Sigmoid colon (tissue), 4 donors: ENCODE measurements at regions not wholly inside any gene's neighbourhood (a gene's known extent, or its start where the extent isn't known, plus 50 kb on each side); places are given as distances from the start of the nearest gene placed in this dataset.

Experiments used
- CTCF ChIP-seq, 4 experiments: fragments of 450-650 bp in 3 of 4; fragments of 200-600 bp in 1 of 4; IDR thresholded peaks; one replicate each; pipeline ENCODE4 v1.5.1; 2016 to 2019; ENCODE audit warnings: antibody characterized with exemption in 4 of 4, mild to moderate bottlenecking in 3 of 4, moderate library complexity in 2 of 4
- EP300 ChIP-seq, 4 donors: sonication (generic); formaldehyde crosslinking; IDR thresholded peaks; one replicate each; pipeline ENCODE4 v1.6.1; 2017; ENCODE audit warnings: antibody characterized with exemption in 4 of 4
- POLR2A ChIP-seq, 2 donors: fragments of 450-650 bp; IDR thresholded peaks; one replicate each; pipeline ENCODE4 v1.6.1; 2016; ENCODE audit warnings: antibody characterized with exemption in 2 of 2, mild to moderate bottlenecking in 2 of 2, moderate library complexity in 2 of 2
- POLR2AphosphoS5 ChIP-seq, 4 donors: sonication (generic); formaldehyde crosslinking; IDR thresholded peaks; one replicate each; pipeline ENCODE4 v1.6.1; 2017; ENCODE audit warnings: antibody characterized with exemption in 4 of 4

GRCh38 chr20:6395695-6396094 is 272.9 kb upstream of the FERMT1 start:
- TF ChIP-seq CTCF (IDR thresholded peaks at IDR 0.05) (no peak), POLR2AphosphoS5 (IDR thresholded peaks at IDR 0.05) (no peak), EP300 (IDR thresholded peaks at IDR 0.05) (no peak), POLR2A (IDR thresholded peaks at IDR 0.05) (no peak)
